ENCODE measurements at regions not wholly inside any gene's neighbourhood (a gene's known extent, or its start where the extent isn't known, plus 50 kb on each side); places are given as distances from the start of the nearest gene placed in this dataset.
"Not testable (repeated sequence)": the region's sequence is repeated elsewhere in the genome, so short reads cannot be mapped to it uniquely, and the experiment has no call there.

- DNase-seq (ENCODE audit: low spot score) = no peak
Observed at GRCh38 chr9:135295551-135296300, 183.9 kb upstream of the PPP1R26 start.

GRCh38 chr9:135296735-135297455, 182.7 kb upstream of the PPP1R26 start:
- DNase-seq (ENCODE audit: low spot score) = no peak

- no peak for DNase-seq (ENCODE audit: low spot score)
Observed at GRCh38 chr9:135297456-135298075, 182.0 kb upstream of the PPP1R26 start.

- no peak for DNase-seq (ENCODE audit: low spot score)
Observed at GRCh38 chr9:135299239-135299590, 180.4 kb upstream of the PPP1R26 start.

- DNase-seq (ENCODE audit: low spot score) = no peak
Observed at GRCh38 chr9:135299651-135300345, 179.8 kb upstream of the PPP1R26 start.

- no peak for DNase-seq (ENCODE audit: low spot score)
Observed at GRCh38 chr9:135300346-135301141, 179.0 kb upstream of the PPP1R26 start.

GRCh38 chr9:135301271-135302263, 178.0 kb upstream of the PPP1R26 start:
- no peak for DNase-seq (ENCODE audit: low spot score)

GRCh38 chr9:135302329-135303279, 177.0 kb upstream of the PPP1R26 start:
- DNase-seq (ENCODE audit: low spot score) = no peak

- DNase-seq (ENCODE audit: low spot score) = no peak
Observed at GRCh38 chr9:135303280-135303647, 176.3 kb upstream of the PPP1R26 start.

GRCh38 chr9:135303865-135304499, 175.6 kb upstream of the PPP1R26 start:
- no peak for DNase-seq (ENCODE audit: low spot score)

- no peak for DNase-seq (ENCODE audit: low spot score)
Observed at GRCh38 chr9:135304886-135305285, 174.7 kb upstream of the PPP1R26 start.

GRCh38 chr9:135305546-135306180, 173.9 kb upstream of the PPP1R26 start:
- DNase-seq (ENCODE audit: low spot score) = no peak

- no peak for DNase-seq (ENCODE audit: low spot score)
Observed at GRCh38 chr9:135306699-135307098, 172.9 kb upstream of the PPP1R26 start.

GRCh38 chr9:135307300-135307699, 172.3 kb upstream of the PPP1R26 start:
- no peak for DNase-seq (ENCODE audit: low spot score)

GRCh38 chr9:135307919-135308318, 171.7 kb upstream of the PPP1R26 start:
- DNase-seq (ENCODE audit: low spot score) = not testable (repeated sequence)

- no peak for DNase-seq (ENCODE audit: low spot score)
Observed at GRCh38 chr9:135308821-135309762, 170.5 kb upstream of the PPP1R26 start.

- DNase-seq (ENCODE audit: low spot score) = no peak
Observed at GRCh38 chr9:135309763-135310125, 169.8 kb upstream of the PPP1R26 start.

Measured in NAMALWA (cell line).